Naive B cell (primary cell): ENCODE measurements at regions not wholly inside any gene's neighbourhood (a gene's known extent, or its start where the extent isn't known, plus 50 kb on each side); places are given as distances from the start of the nearest gene placed in this dataset.
A peak's percentile ranks its signal among the peaks of the same experiment; 100 is the strongest.
"Not testable (repeated sequence)": the region's sequence is repeated elsewhere in the genome, so short reads cannot be mapped to it uniquely, and the experiment has no call there.

Source experiments
- ATAC-seq, 2 donors: fragments of 150-1000 bp; cut with Tn5 transposase; 2 replicates each; pipeline ENCODE4 v1.10.0; 2021; ENCODE audit warnings: low read depth in 2 of 2, mild to moderate bottlenecking in 2 of 2, moderate library complexity in 2 of 2
- DNase-seq: peaks from one replicate; pipeline ENCODE4 v3.0.0; 2022
- H3K27ac Mint-ChIP-seq, 6 donors: one replicate each; pipeline ENCODE4 v1.8.0; 2020 to 2022; ENCODE audit warnings: mild to moderate bottlenecking in 6 of 6, mixed read lengths in 6 of 6, moderate library complexity in 5 of 6, inconsistent platforms in 2 of 6
- H3K27me3 Mint-ChIP-seq, 3 donors: one replicate each; pipeline ENCODE4 v1.8.0; 2021 to 2022; ENCODE audit warnings: mixed read lengths in 3 of 3, mild to moderate bottlenecking in 1 of 3
- H3K36me3 Mint-ChIP-seq, 2 donors: one replicate each; pipeline ENCODE4 v1.8.0; 2020 to 2022; ENCODE audit warnings: mixed read lengths in 2 of 2, inconsistent platforms in 1 of 2, mild to moderate bottlenecking in 1 of 2
- H3K4me1 Mint-ChIP-seq, 3 donors: one replicate each; pipeline ENCODE4 v1.8.0; 2020 to 2022; ENCODE audit warnings: mixed read lengths in 3 of 3, inconsistent platforms in 1 of 3, mild to moderate bottlenecking in 1 of 3, moderate library complexity in 1 of 3
- H3K4me3 Mint-ChIP-seq, 8 donors: one replicate each; pipeline ENCODE4 v1.8.0; 2020 to 2022; ENCODE audit warnings: mild to moderate bottlenecking in 8 of 8, mixed read lengths in 8 of 8, moderate library complexity in 8 of 8, inconsistent platforms in 2 of 8
- H3K9me3 Mint-ChIP-seq, 7 donors: one replicate each; pipeline ENCODE4 v1.8.0; 2020 to 2022; ENCODE audit warnings: mixed read lengths in 7 of 7, mild to moderate bottlenecking in 5 of 7, inconsistent platforms in 2 of 7, moderate library complexity in 1 of 7

- Mint-ChIP-seq H3K9me3 (peaks cover 5 to 10% (median 6%) of the 10 kb centered on the region in 7 donors), H3K36me3 (peaks cover 0 to 5% of the 10 kb centered on the region in 2 donors), H3K4me3 (no peak overlapping the region), H3K27ac (no peak overlapping the region), H3K4me1 (peaks cover 0 to 4% (median 0%) of the 10 kb centered on the region in 3 donors), H3K27me3 (peaks cover 0 to 8% (median 0%) of the 10 kb centered on the region in 3 donors)
- DNase-seq (no peak), ATAC-seq (no peak)
Observed at GRCh38 chr22:47304191-47304831, 541.9 kb downstream of the TBC1D22A start.

GRCh38 chr22:47303161-47303890 is 540.9 kb downstream of the TBC1D22A start:
- ATAC-seq, result no peak
- no peak for DNase-seq
- Mint-ChIP-seq H3K4me3 (no peak overlapping the region), H3K9me3 (peaks cover 4 to 10% (median 6%) of the 10 kb centered on the region in 7 donors), H3K27ac (no peak overlapping the region), H3K36me3 (peaks cover 0 to 5% of the 10 kb centered on the region in 2 donors), H3K27me3 (peaks cover 0 to 8% (median 0%) of the 10 kb centered on the region in 3 donors), H3K4me1 (peaks cover 0 to 4% (median 0%) of the 10 kb centered on the region in 3 donors)

- not testable (repeated sequence) for H3K4me3 Mint-ChIP-seq, H3K27me3 Mint-ChIP-seq, H3K36me3 Mint-ChIP-seq, DNase-seq, H3K27ac Mint-ChIP-seq, H3K9me3 Mint-ChIP-seq, H3K4me1 Mint-ChIP-seq, ATAC-seq
Observed at GRCh38 chr22:47302587-47302986, 540.1 kb downstream of the TBC1D22A start.

- ATAC-seq (no peak), DNase-seq (no peak)
- no peak overlapping the region for H3K4me3 Mint-ChIP-seq
- peak overlapping the region in 1 of 6 donors; percentile 8 for H3K27ac Mint-ChIP-seq
- peaks cover 0 to under 1% of the 10 kb centered on the region in 2 donors for H3K36me3 Mint-ChIP-seq
- H3K9me3 Mint-ChIP-seq, result peaks cover 0 to 8% (median 1%) of the 10 kb centered on the region in 7 donors
- peaks cover 0 to 4% (median 0%) of the 10 kb centered on the region in 3 donors for H3K4me1 Mint-ChIP-seq
- peaks cover 0 to 8% (median 0%) of the 10 kb centered on the region in 3 donors for H3K27me3 Mint-ChIP-seq
Observed at GRCh38 chr22:47301820-47302475, 539.5 kb downstream of the TBC1D22A start.

GRCh38 chr22:47300698-47301405 is 538.4 kb downstream of the TBC1D22A start:
- H3K36me3 Mint-ChIP-seq, result no peaks in the 10 kb centered on the region
- peaks cover 0 to 8% (median 0%) of the 10 kb centered on the region in 3 donors for H3K27me3 Mint-ChIP-seq
- no peak overlapping the region for H3K4me3 Mint-ChIP-seq
- peaks cover 0 to 5% (median 0%) of the 10 kb centered on the region in 7 donors for H3K9me3 Mint-ChIP-seq
- H3K27ac Mint-ChIP-seq, result no peak overlapping the region
- H3K4me1 Mint-ChIP-seq, result peaks cover 0 to 4% (median 0%) of the 10 kb centered on the region in 3 donors
- DNase-seq (no peak), ATAC-seq (no peak)

- Mint-ChIP-seq H3K27me3 (peaks cover 0 to 8% (median under 1%) of the 10 kb centered on the region in 3 donors), H3K4me1 (peaks cover 0 to 4% (median 0%) of the 10 kb centered on the region in 3 donors), H3K36me3 (no peaks in the 10 kb centered on the region), H3K9me3 (peaks cover 0 to 5% (median 0%) of the 10 kb centered on the region in 7 donors), H3K4me3 (no peak overlapping the region), H3K27ac (no peak overlapping the region)
- DNase-seq (no peak), ATAC-seq (no peak)
Observed at GRCh38 chr22:47299863-47300697, 537.6 kb downstream of the TBC1D22A start.

- no peak overlapping the region for H3K27ac Mint-ChIP-seq
- peaks cover 0 to 4% (median 0%) of the 10 kb centered on the region in 3 donors for H3K4me1 Mint-ChIP-seq
- H3K27me3 Mint-ChIP-seq, result peaks cover 0 to 8% (median 8%) of the 10 kb centered on the region in 3 donors
- H3K9me3 Mint-ChIP-seq, result peaks cover 0 to 5% (median 0%) of the 10 kb centered on the region in 7 donors
- no peak overlapping the region for H3K4me3 Mint-ChIP-seq
- no peak for ATAC-seq
- DNase-seq, result no peak
- no peaks in the 10 kb centered on the region for H3K36me3 Mint-ChIP-seq
Observed at GRCh38 chr22:47299211-47299862, 536.9 kb downstream of the TBC1D22A start.

- Mint-ChIP-seq H3K4me1 (peaks cover 0 to 4% (median 0%) of the 10 kb centered on the region in 3 donors), H3K4me3 (no peak overlapping the region), H3K9me3 (peaks cover 0 to 5% (median 0%) of the 10 kb centered on the region in 7 donors), H3K27ac (no peak overlapping the region), H3K36me3 (no peaks in the 10 kb centered on the region), H3K27me3 (peaks cover 0 to 18% (median 16%) of the 10 kb centered on the region in 3 donors)
- no peak for DNase-seq
- ATAC-seq, result no peak
Observed at GRCh38 chr22:47298017-47298785, 535.8 kb downstream of the TBC1D22A start.

GRCh38 chr22:47297261-47298016 is 535.0 kb downstream of the TBC1D22A start:
- H3K27ac Mint-ChIP-seq, result no peak overlapping the region
- H3K27me3 Mint-ChIP-seq, result peaks cover 0 to 20% (median 17%) of the 10 kb centered on the region in 3 donors
- no peak for ATAC-seq
- DNase-seq, result no peak
- H3K36me3 Mint-ChIP-seq, result no peaks in the 10 kb centered on the region
- H3K4me3 Mint-ChIP-seq, result no peak overlapping the region
- peaks cover 0 to 4% (median 0%) of the 10 kb centered on the region in 3 donors for H3K4me1 Mint-ChIP-seq
- peaks cover 0 to 5% (median 0%) of the 10 kb centered on the region in 7 donors for H3K9me3 Mint-ChIP-seq

- H3K4me1 Mint-ChIP-seq, result peaks cover 0 to 4% (median 0%) of the 10 kb centered on the region in 3 donors
- ATAC-seq (no peak), DNase-seq (no peak)
- peaks cover 0 to 20% (median 17%) of the 10 kb centered on the region in 3 donors for H3K27me3 Mint-ChIP-seq
- no peaks in the 10 kb centered on the region for H3K36me3 Mint-ChIP-seq
- no peak overlapping the region for H3K4me3 Mint-ChIP-seq
- H3K9me3 Mint-ChIP-seq, result peaks cover 0 to 5% (median 0%) of the 10 kb centered on the region in 7 donors
- H3K27ac Mint-ChIP-seq, result no peak overlapping the region
Observed at GRCh38 chr22:47296405-47297260, 534.2 kb downstream of the TBC1D22A start.
